ENCODE measurements at regions not wholly inside any gene's neighbourhood (a gene's known extent, or its start where the extent isn't known, plus 50 kb on each side); places are given as distances from the start of the nearest gene placed in this dataset.
"Not testable (repeated sequence)": the region's sequence is repeated elsewhere in the genome, so short reads cannot be mapped to it uniquely, and the experiment has no call there.

DNA sequence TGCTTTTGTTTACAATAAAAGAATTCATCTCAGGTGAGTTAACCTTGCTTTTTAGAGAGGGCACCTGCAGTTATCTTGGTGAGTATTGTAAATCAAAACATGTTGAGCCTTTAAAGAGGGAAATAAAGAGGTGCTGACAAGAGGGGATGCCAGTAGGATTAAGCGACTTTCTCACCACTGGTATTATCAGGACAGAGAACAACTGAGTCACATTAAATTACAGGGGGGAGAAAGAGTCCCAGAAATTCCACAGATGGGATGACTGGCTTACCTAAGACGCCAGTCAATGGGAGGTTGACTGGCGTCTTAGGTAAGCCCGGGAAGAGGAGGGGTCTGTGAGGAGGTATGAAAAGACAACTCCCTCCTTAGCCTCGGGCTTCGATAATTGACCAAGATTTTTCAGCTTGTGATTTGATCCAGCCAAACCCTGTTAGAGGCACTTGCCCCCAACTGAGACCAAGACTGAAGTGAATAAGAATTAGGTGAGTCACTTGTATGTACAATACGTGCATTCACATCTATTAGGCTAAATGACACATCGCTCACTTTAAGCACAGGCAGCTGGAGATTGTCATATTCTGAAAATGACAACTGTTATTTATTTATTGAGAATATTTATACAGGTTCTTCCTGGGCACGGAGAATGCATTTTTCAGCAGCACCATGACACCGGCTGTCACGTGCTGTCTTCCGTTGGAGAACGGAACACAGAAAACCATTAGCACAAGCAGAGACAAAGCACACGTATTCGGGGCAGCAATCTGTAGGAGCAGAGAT is 117.6 kb downstream of the SEM1 start:
- Mint-ChIP-seq H3K4me3 (no peak overlapping the region), H3K4me1 (no peaks in the 10 kb centered on the region), H3K36me3 (ENCODE audit: low read depth) (no peaks in the 10 kb centered on the region), H3K27me3 (peaks cover 30% of the 10 kb centered on the region), H3K27ac (no peak overlapping the region), H3K9me3 (no peaks in the 10 kb centered on the region)
- ChIA-PET CTCF (no interaction called here), POLR2A (no interaction called here)
- DNase-seq = no peak

DNA sequence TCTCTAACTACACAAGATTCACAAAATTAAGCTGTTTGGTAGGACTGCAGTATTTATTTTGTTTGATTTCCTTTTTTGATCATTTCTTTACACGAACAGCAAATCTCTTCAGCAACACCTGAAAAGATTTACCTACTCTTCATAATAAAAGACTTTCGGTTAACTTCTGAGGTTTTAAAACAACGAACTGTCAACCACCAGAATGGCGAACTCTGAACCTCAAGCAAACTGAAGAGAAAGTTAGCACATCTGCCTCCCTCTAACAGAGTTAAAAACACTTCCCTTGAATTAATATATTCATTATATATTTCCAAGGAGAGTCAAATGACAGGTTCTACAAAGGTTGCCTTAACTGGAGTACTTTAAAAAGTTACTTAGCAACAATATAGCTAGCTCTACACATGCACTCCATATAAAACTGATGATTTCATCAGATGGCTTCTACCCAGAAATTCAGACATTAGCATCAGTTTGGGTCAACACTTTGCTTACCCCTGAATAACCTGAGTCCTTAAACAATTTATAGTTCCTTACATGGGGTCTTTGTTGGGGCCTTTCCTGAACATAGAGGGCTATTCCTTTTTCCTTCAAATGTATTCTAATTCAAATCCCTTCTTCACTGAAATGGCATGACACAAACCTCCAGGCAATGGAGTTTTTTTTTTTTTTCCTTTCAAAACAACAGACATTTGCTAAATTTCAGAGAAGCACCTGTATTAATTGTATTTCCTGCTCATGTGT is 118.3 kb downstream of the SEM1 start:
- Mint-ChIP-seq H3K27ac (no peak overlapping the region), H3K4me3 (no peak overlapping the region), H3K36me3 (ENCODE audit: low read depth) (no peaks in the 10 kb centered on the region), H3K9me3 (peaks cover under 1% of the 10 kb centered on the region), H3K4me1 (no peaks in the 10 kb centered on the region), H3K27me3 (peaks cover 23% of the 10 kb centered on the region)
- ChIA-PET POLR2A (no interaction called here), CTCF (no interaction called here)
- DNase-seq = no peak

DNA sequence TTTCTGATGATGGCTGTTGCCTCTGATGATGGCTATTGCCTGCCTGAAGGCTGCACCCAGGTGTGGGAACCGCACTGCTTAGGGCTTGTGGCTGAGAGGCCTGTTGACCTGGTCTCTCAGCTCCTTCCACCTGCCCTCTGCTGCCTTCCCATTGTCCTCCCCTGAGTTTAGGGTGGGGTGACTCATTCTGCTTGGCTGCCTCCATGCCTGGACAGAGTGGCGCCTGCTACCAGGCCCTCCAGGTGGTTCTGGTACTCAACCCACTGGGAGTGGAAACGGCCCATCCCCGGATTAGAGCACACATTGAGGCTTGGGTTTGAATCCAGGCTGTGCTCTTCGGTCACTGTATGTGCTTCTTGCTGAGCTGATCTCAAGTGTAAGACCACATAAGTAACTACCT is 120.6 kb downstream of the SEM1 start:
- ChIA-PET POLR2A (no interaction called here), CTCF (no interaction called here)
- H3K36me3 Mint-ChIP-seq (ENCODE audit: low read depth) = no peaks in the 10 kb centered on the region
- H3K27ac Mint-ChIP-seq = no peak overlapping the region
- no peak overlapping the region for H3K4me3 Mint-ChIP-seq
- H3K9me3 Mint-ChIP-seq = peaks cover 4% of the 10 kb centered on the region
- no peaks in the 10 kb centered on the region for H3K4me1 Mint-ChIP-seq
- H3K27me3 Mint-ChIP-seq = peaks cover 14% of the 10 kb centered on the region
- DNase-seq = no peak

DNA sequence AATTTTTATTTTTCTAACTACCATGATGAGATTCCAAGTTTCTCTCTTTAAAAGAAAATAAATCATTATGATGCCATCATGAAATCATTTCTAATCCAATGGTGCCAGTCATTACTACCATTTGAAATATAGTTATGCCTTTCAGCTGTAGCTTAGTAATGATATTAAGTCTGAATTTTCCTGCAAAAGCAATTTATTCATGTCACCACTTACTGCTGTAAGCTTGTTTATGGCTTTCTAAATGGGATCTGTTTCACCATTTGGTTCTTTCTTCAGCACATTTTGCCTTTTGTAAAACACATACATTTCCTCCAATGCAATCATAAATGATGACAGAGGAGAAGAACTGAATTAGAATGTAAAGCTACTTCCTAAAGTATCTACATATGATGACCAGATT is 130.5 kb downstream of the SEM1 start:
- CTCF ChIA-PET = no interaction called here
- H3K4me3 Mint-ChIP-seq = no peak overlapping the region
- H3K36me3 Mint-ChIP-seq (ENCODE audit: low read depth) = no peaks in the 10 kb centered on the region
- H3K4me1 Mint-ChIP-seq = no peaks in the 10 kb centered on the region
- no peaks in the 10 kb centered on the region for H3K9me3 Mint-ChIP-seq
- POLR2A ChIA-PET = no interaction called here
- no peak overlapping the region for H3K27ac Mint-ChIP-seq
- DNase-seq = no peak
- peaks cover 3% of the 10 kb centered on the region for H3K27me3 Mint-ChIP-seq

DNA sequence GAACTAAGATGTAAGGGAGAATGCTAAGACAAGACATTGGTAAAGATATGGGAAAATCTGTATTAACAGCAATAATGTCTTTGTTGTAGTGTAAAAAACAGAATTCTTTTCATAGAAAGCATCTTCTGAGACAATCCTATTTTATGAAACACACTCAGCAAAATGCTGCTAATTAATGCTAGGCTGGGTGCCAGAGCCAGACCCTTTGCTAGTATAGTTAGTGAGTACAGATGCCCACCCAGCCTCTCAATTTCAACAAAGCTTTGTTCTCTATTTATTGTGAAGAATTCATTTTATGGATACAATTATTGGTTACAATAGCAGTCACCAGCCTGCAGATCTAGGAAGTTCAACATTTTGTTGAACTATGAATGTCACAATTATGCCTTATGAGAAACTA is 131.0 kb downstream of the SEM1 start:
- CTCF ChIA-PET = no interaction called here
- Mint-ChIP-seq H3K4me3 (no peak overlapping the region), H3K9me3 (no peaks in the 10 kb centered on the region), H3K27me3 (peaks cover 3% of the 10 kb centered on the region), H3K27ac (no peak overlapping the region), H3K4me1 (no peaks in the 10 kb centered on the region), H3K36me3 (ENCODE audit: low read depth) (no peaks in the 10 kb centered on the region)
- POLR2A ChIA-PET = no interaction called here
- DNase-seq = no peak

DNA sequence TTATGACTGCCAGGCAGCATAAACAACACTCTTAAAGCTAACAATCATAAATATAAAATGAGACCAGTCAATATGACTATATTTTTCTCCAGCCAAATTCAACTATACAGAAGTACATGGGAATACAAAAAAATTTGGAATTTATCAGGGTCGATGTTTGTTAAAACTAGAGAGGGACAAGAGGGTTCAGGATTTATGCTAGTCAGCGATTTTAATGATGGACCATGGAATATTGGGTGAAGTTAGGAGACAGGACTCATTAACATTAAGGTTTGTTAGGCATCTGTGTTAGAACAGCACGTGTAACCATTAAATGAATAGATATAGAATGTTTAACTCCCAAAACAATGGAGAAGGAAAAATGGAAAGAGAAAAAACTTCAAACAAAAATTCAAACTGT is 146.2 kb downstream of the SEM1 start:
- Mint-ChIP-seq H3K27me3 (peaks cover 7% of the 10 kb centered on the region), H3K4me1 (no peaks in the 10 kb centered on the region), H3K9me3 (no peaks in the 10 kb centered on the region), H3K27ac (no peak overlapping the region), H3K4me3 (no peak overlapping the region), H3K36me3 (ENCODE audit: low read depth) (no peaks in the 10 kb centered on the region)
- DNase-seq = no peak
- ChIA-PET POLR2A (no interaction called here), CTCF (no interaction called here)

DNA sequence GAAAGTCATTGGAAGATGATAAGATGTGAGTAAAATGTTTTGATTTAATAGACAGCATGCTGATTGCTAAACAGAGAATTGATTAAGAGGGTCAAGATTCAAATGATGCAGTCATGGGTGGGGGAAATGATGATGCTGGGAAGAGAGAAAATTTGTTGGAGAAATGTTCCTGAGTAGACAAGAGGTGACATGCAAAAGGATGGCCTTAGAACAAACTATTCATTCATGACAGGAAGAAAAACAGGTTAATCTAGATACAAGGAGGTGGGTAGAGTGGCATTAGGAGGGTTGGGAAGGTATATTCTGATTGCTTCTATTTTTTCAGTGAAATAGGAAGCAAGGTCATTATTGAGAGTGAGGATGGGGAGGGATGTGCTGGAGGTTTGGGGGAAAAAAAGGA is 146.7 kb downstream of the SEM1 start:
- no peak for DNase-seq
- Mint-ChIP-seq H3K36me3 (ENCODE audit: low read depth) (no peaks in the 10 kb centered on the region), H3K9me3 (no peaks in the 10 kb centered on the region), H3K4me3 (no peak overlapping the region), H3K4me1 (no peaks in the 10 kb centered on the region), H3K27me3 (peaks cover 6% of the 10 kb centered on the region), H3K27ac (no peak overlapping the region)
- ChIA-PET POLR2A (no interaction called here), CTCF (no interaction called here)

DNA sequence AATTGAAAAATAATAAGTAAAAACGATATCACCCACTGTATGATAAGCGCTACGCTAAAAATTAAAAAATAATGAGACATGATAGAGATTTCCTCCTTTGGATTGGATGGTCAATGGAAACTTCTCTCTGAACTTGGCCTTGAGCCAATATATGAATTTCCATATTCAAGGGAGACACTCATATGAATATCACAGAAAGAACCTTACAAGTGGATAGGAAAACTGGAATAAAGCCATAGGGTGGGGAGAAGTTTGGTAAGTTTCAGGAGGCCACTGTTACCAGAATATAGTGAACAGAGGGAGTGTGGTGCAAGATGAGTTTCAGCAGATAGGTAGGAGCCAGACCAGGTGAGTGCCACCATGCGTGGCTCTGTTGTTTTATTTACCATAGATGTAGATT is 147.2 kb downstream of the SEM1 start:
- ChIA-PET POLR2A (no interaction called here), CTCF (no interaction called here)
- Mint-ChIP-seq H3K9me3 (no peaks in the 10 kb centered on the region), H3K27ac (no peak overlapping the region), H3K36me3 (ENCODE audit: low read depth) (no peaks in the 10 kb centered on the region), H3K4me3 (no peak overlapping the region), H3K4me1 (no peaks in the 10 kb centered on the region), H3K27me3 (peaks cover 6% of the 10 kb centered on the region)
- DNase-seq = no peak

DNA sequence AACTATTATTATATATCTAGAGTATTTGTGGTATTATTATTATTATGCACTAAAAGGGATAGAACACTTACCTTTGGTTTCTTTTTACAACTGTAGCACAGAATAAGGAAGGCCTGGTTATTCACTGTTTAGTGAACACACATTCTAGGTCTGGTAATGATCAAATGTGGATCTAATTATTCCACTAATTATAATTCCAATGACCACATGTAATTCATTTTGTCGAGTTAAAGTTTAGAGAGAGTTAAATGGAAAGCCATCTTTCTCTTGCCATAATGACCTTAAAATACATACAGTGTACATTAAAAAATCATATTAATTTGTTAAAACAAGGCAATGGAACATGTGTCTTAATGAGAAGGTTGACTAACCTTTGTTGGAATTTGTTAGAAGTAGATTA is 147.8 kb downstream of the SEM1 start:
- H3K4me3 Mint-ChIP-seq = no peak overlapping the region
- H3K4me1 Mint-ChIP-seq = no peaks in the 10 kb centered on the region
- H3K27me3 Mint-ChIP-seq = peaks cover 6% of the 10 kb centered on the region
- POLR2A ChIA-PET = no interaction called here
- DNase-seq = no peak
- no peaks in the 10 kb centered on the region for H3K9me3 Mint-ChIP-seq
- H3K36me3 Mint-ChIP-seq (ENCODE audit: low read depth) = no peaks in the 10 kb centered on the region
- CTCF ChIA-PET = no interaction called here
- H3K27ac Mint-ChIP-seq = no peak overlapping the region

DNA sequence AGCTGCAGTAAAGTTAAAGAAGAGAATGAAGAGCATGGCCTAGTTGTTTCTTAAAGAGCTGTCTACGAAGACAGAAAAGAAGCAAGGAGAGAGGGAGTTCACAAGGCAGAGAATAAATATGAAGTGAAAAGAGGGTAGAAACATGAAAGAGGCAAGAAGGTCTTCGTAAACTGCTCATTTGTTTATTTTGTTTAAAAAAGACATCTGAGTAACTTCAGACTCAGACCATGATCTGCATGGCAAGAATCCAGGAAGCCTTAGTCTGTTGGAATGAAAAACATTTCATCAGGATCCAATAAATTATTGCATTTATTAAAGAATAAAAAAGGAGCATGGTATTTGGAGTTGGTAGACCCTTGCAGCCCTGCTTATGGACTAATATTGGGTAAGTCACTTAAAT is 151.1 kb downstream of the SEM1 start:
- ChIA-PET POLR2A (no interaction called here), CTCF (no interaction called here)
- H3K4me1 Mint-ChIP-seq = no peaks in the 10 kb centered on the region
- no peaks in the 10 kb centered on the region for H3K36me3 Mint-ChIP-seq (ENCODE audit: low read depth)
- no peak for DNase-seq
- peaks cover 5% of the 10 kb centered on the region for H3K27me3 Mint-ChIP-seq
- H3K4me3 Mint-ChIP-seq = no peak overlapping the region
- H3K27ac Mint-ChIP-seq = no peak overlapping the region
- no peaks in the 10 kb centered on the region for H3K9me3 Mint-ChIP-seq

DNA sequence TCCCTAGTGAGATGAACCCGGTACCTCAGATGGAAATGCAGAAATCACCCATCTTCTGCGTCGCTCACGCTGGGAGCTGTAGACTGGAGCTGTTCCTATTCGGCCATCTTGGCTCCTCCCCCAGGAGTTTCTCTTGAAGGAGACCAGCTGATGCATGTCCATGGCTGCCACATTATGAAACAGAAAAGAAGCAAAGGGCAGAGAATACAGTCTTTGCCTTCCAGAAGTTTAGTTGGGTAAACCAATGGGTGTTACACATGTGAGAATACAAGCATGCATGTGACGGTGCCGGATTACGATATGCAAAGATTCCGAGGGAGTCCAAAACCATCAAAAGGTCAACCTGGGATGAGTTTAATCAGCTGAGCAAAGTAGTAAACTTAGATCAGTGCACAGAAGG is 151.6 kb downstream of the SEM1 start:
- CTCF ChIA-PET = no interaction called here
- H3K36me3 Mint-ChIP-seq (ENCODE audit: low read depth) = no peaks in the 10 kb centered on the region

DNA sequence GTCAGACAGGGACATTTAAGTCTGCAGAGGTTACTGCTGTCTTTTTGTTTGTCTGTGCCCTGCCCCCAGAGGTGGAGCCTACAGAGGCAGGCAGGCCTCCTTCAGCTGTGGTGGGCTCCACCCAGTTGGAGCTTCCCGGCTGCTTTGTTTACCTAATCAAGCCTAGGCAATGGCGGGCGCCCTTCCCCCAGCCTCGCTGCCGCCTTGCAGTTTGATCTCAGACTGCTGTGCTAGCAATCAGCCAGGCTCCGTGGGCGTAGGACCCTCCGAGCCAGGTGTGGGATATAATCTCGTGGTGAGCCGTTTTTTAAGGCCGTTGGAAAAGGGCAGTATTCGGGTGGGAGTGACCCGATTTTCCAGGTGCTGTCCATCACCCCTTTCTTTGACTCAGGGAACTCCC is 152.0 kb downstream of the SEM1 start:
- DNase-seq; H3K27me3 Mint-ChIP-seq; H3K9me3 Mint-ChIP-seq; H3K36me3 Mint-ChIP-seq (ENCODE audit: low read depth); H3K4me3 Mint-ChIP-seq; H3K27ac Mint-ChIP-seq; CTCF ChIA-PET; H3K4me1 Mint-ChIP-seq; POLR2A ChIA-PET: not testable (repeated sequence)

More for the DNA sequence above, 151.6 kb downstream of the SEM1 start:
- Mint-ChIP-seq H3K9me3 (no peaks in the 10 kb centered on the region), H3K4me1 (no peaks in the 10 kb centered on the region), H3K27ac (no peak overlapping the region), H3K27me3 (peaks cover 2% of the 10 kb centered on the region), H3K4me3 (no peak overlapping the region)
- POLR2A ChIA-PET = no interaction called here
- no peak for DNase-seq

DNA sequence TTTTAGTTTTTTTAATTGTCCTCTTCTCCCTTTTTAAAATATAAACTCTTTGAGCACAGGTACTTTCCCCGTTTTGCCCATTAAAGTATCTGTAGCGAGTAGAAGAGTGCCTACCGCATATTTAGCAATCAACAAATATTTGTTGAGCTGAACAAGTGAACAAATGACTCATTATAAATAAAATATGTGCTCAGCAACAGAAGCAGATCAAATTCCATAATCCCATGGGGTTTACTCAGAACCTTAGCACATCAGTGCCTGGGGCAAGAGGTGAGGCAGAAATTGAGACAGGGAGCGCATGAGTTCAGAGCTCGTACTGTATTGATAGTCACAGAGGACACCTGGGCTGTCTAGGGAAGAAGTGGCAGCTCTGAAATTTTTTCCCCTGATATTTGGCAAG is 161.0 kb downstream of the SEM1 start:
- CTCF ChIA-PET = no interaction called here
- Mint-ChIP-seq H3K4me3 (no peak overlapping the region), H3K4me1 (no peaks in the 10 kb centered on the region), H3K27ac (no peak overlapping the region), H3K36me3 (ENCODE audit: low read depth) (no peaks in the 10 kb centered on the region), H3K9me3 (no peaks in the 10 kb centered on the region), H3K27me3 (peaks cover 8% of the 10 kb centered on the region)
- POLR2A ChIA-PET = no interaction called here
- DNase-seq = no peak

DNA sequence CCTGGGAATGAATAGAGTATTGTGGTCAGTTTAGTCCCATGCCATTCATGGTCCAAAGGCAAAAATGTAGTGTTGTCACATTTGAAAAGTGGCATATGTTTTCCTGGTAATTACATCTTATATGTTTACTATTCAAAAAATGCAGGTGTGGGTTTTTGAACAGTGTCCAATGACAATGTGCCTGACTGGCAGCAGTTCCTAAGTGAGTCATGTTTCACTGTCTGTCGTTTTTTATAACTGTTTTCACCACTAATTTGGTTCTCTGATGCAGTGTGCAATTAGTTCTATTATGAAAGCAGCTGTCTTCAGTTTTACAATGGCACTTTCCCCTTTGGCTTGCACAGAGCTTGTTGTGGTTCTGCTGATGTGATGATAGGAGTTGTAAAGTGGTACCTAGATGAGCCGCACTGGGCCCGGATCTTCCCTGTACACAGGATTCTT is 162.3 kb downstream of the SEM1 start:
- H3K27me3 Mint-ChIP-seq = peaks cover 10% of the 10 kb centered on the region
- CTCF ChIA-PET = no interaction called here

More for the DNA sequence above, 162.3 kb downstream of the SEM1 start:
- DNase-seq = no peak
- POLR2A ChIA-PET = no interaction called here
- no peaks in the 10 kb centered on the region for H3K4me1 Mint-ChIP-seq
- H3K4me3 Mint-ChIP-seq = no peak overlapping the region
- no peaks in the 10 kb centered on the region for H3K36me3 Mint-ChIP-seq (ENCODE audit: low read depth)
- H3K9me3 Mint-ChIP-seq = no peaks in the 10 kb centered on the region
- H3K27ac Mint-ChIP-seq = no peak overlapping the region
